Liver (tissue), 8 donors: ENCODE measurements at regions not wholly inside any gene's neighbourhood (a gene's known extent, or its start where the extent isn't known, plus 50 kb on each side); places are given as distances from the start of the nearest gene placed in this dataset.

Experiments used
- DNase-seq: peaks from one replicate; pipeline ENCODE4 v3.0.0-alpha.2; 2017; ENCODE audit warnings: low spot score
- H3K27ac ChIP-seq, 2 donors: one replicate each; pipeline ENCODE4 v1.7.0; 2013; ENCODE audit warnings: inconsistent platforms in 2 of 2, low read length in 2 of 2, control low read depth in 1 of 2, low read depth in 1 of 2, mild to moderate bottlenecking in 1 of 2
- H3K27me3 ChIP-seq, 4 donors: one replicate each; pipeline versions ENCODE4 v1.6.1 to v1.7.0; 2013; ENCODE audit warnings: low read length in 3 of 4, inconsistent platforms in 1 of 4, mild to moderate bottlenecking in 1 of 4, moderate library complexity in 1 of 4; ENCODE audit not compliant: control insufficient read depth in 4 of 4, insufficient read depth in 4 of 4
- H3K36me3 ChIP-seq, 4 donors: one replicate each; pipeline versions ENCODE4 v1.6.1 to v1.7.0; 2013; ENCODE audit warnings: low read length in 3 of 4, mild to moderate bottlenecking in 3 of 4, low read depth in 1 of 4, moderate library complexity in 1 of 4; ENCODE audit not compliant: control insufficient read depth in 4 of 4, insufficient read depth in 3 of 4
- H3K4me1 ChIP-seq, 4 donors: one replicate each; pipeline versions ENCODE4 v1.6.1 to v1.7.0; 2013; ENCODE audit warnings: low read length in 3 of 4, mild to moderate bottlenecking in 3 of 4, moderate library complexity in 1 of 4; ENCODE audit not compliant: control insufficient read depth in 4 of 4, insufficient read depth in 4 of 4
- H3K4me3 ChIP-seq, 3 donors: one replicate each; pipeline versions ENCODE4 v1.6.1 to v1.7.0; 2013; ENCODE audit warnings: low read length in 3 of 3, control low read depth in 1 of 3, low read depth in 1 of 3, mild to moderate bottlenecking in 1 of 3
- H3K9ac ChIP-seq, 2 donors: one replicate each; pipeline ENCODE4 v1.7.0; 2013; ENCODE audit warnings: low read length in 2 of 2, mild to moderate bottlenecking in 2 of 2, moderate library complexity in 2 of 2, control low read depth in 1 of 2, low read depth in 1 of 2
- H3K9me3 ChIP-seq, 4 donors: one replicate each; pipeline versions ENCODE4 v1.6.1 to v1.7.0; 2013; ENCODE audit warnings: low read length in 3 of 4; ENCODE audit not compliant: control insufficient read depth in 4 of 4
- ATF3 ChIP-seq: IDR thresholded peaks from 2 replicates; pipeline ENCODE4 v1.6.1; 2016; ENCODE audit warnings: antibody characterized with exemption
- CTCF ChIP-seq: fragments of 150-350 bp; IDR thresholded peaks from 2 replicates; pipeline ENCODE4 v1.5.1; 2017; ENCODE audit warnings: improper control_type of control experiment, low read depth, low read length; ENCODE audit not compliant: missing input control
- FOXA1 ChIP-seq: IDR thresholded peaks from 2 replicates; pipeline ENCODE4 v1.6.1; 2016; ENCODE audit warnings: antibody characterized with exemption
- FOXA2 ChIP-seq: IDR thresholded peaks from 2 replicates; pipeline ENCODE4 v1.6.1; 2016; ENCODE audit warnings: antibody characterized with exemption
- GABPA ChIP-seq, 2 donors: IDR thresholded peaks in 1 of 2; conservative IDR thresholded peaks in 1 of 2; 2 replicates each; pipeline ENCODE4 v1.6.1; 2016; ENCODE audit warnings: antibody characterized with exemption in 2 of 2, mild to moderate bottlenecking in 1 of 2, moderate library complexity in 1 of 2
- HNF4A ChIP-seq, 2 donors: conservative IDR thresholded peaks; 2 replicates each; pipeline ENCODE4 v1.6.1; 2016; ENCODE audit warnings: antibody characterized with exemption in 2 of 2, mild to moderate bottlenecking in 2 of 2
- JUND ChIP-seq, 2 donors: IDR thresholded peaks; 2 replicates each; pipeline ENCODE4 v1.6.1; 2016; ENCODE audit warnings: antibody characterized with exemption in 2 of 2
- MAX ChIP-seq: IDR thresholded peaks from 2 replicates; pipeline ENCODE4 v1.6.1; 2016; ENCODE audit warnings: antibody characterized with exemption
- NR2F2 ChIP-seq: IDR thresholded peaks from 2 replicates; pipeline ENCODE4 v1.6.1; 2016; ENCODE audit warnings: antibody characterized with exemption
- RAD21 ChIP-seq, 2 donors: IDR thresholded peaks; 2 replicates each; pipeline ENCODE4 v1.6.1; 2016; ENCODE audit warnings: antibody characterized with exemption in 2 of 2, mild to moderate bottlenecking in 2 of 2
- REST ChIP-seq: IDR thresholded peaks from 2 replicates; pipeline ENCODE4 v1.6.1; 2016; ENCODE audit warnings: antibody characterized with exemption, mild to moderate bottlenecking
- RXRA ChIP-seq, 2 donors: IDR thresholded peaks; 2 replicates each; pipeline ENCODE4 v1.6.1; 2017 to 2018; ENCODE audit warnings: antibody characterized with exemption in 2 of 2, mild to moderate bottlenecking in 1 of 2
- SP1 ChIP-seq: IDR thresholded peaks from 2 replicates; pipeline ENCODE4 v1.6.1; 2018; ENCODE audit warnings: antibody characterized with exemption, mild to moderate bottlenecking
- TAF1 ChIP-seq: conservative IDR thresholded peaks from 2 replicates; pipeline ENCODE4 v1.6.1; 2016; ENCODE audit warnings: antibody characterized with exemption, mild to moderate bottlenecking
- YY1 ChIP-seq: IDR thresholded peaks from 2 replicates; pipeline ENCODE4 v1.6.1; 2016; ENCODE audit warnings: antibody characterized with exemption, mild to moderate bottlenecking
- ZBTB33 ChIP-seq: IDR thresholded peaks from 2 replicates; pipeline ENCODE4 v1.6.1; 2016; ENCODE audit warnings: antibody characterized with exemption
- WGBS: extraction: QIAGEN DNeasy Blood & Tissue Kit; methylation state at CpG from one replicate; pipeline ENCODE4 v1.1.7; 2013; 5-methylcytosine and 5-hydroxymethylcytosine counted together
- donor health status: healthy.
- donor health status: healthy.
- donor health status: healthy.
- donor health status: healthy.
- donor health status: healthy.

- no peak overlapping the region for H3K4me3 ChIP-seq
- H3K9ac ChIP-seq, result no peak overlapping the region
- H3K27ac ChIP-seq, result no peak overlapping the region
- WGBS, result 95% methylated on average over 3 of the region's 3 CpGs
- H3K4me1 ChIP-seq, result no peaks in the 10 kb centered on the region
- H3K9me3 ChIP-seq, result peaks cover 0 to 3% (median 1%) of the 10 kb centered on the region in 4 donors
- no peaks in the 10 kb centered on the region for H3K27me3 ChIP-seq
- no peak for TF ChIP-seq ZBTB33
- TF ChIP-seq FOXA2, result no peak
- no peak for TF ChIP-seq RAD21 (IDR thresholded peaks at IDR 0.05)
- no peak for TF ChIP-seq SP1
- no peak for TF ChIP-seq ATF3
- TF ChIP-seq JUND (IDR thresholded peaks at IDR 0.05), result no peak
- no peak for TF ChIP-seq FOXA1
- no peak for TF ChIP-seq REST
- no peak for TF ChIP-seq MAX
- no peak for TF ChIP-seq TAF1
- TF ChIP-seq NR2F2, result no peak
- no peak for TF ChIP-seq HNF4A (conservative IDR thresholded peaks at IDR 0.05)
- TF ChIP-seq CTCF, result no peak
- DNase-seq, result no peak
- no peaks in the 10 kb centered on the region for H3K36me3 ChIP-seq
Observed at GRCh38 chr2:65804777-65805176, 372.4 kb upstream of the SPRED2 start.

GRCh38 chr2:65802298-65802942 lies 370.0 kb upstream of the SPRED2 start:
- Histone ChIP-seq H3K9ac (no peak overlapping the region), H3K9me3 (peaks cover 0 to 2% (median 0%) of the 10 kb centered on the region in 4 donors), H3K27me3 (no peaks in the 10 kb centered on the region), H3K36me3 (no peaks in the 10 kb centered on the region), H3K27ac (no peak overlapping the region), H3K4me3 (no peak overlapping the region), H3K4me1 (no peaks in the 10 kb centered on the region)
- 70% methylated on average over 6 of the region's 6 CpGs for WGBS
- DNase-seq, result no peak
- TF ChIP-seq GABPA (IDR thresholded peaks at IDR 0.05 in 1 of 2, conservative IDR thresholded peaks at IDR 0.05 in 1 of 2) (no peak), TAF1 (no peak), MAX (no peak), ZBTB33 (no peak), FOXA2 (no peak), RXRA (IDR thresholded peaks at IDR 0.05) (no peak), YY1 (no peak), HNF4A (conservative IDR thresholded peaks at IDR 0.05) (no peak), NR2F2 (no peak), SP1 (no peak)
